ENCODE measurements at regions not wholly inside any gene's neighbourhood (a gene's known extent, or its start where the extent isn't known, plus 50 kb on each side); places are given as distances from the start of the nearest gene placed in this dataset.
A peak's percentile ranks its signal among the peaks of the same experiment; 100 is the strongest.

GRCh38 chr10:46234026-46234425 lies 52.8 kb upstream of the ANTXRL start:
- Histone ChIP-seq H3K36me3 (ENCODE audit: control insufficient read depth in 2 of 4, insufficient read depth in 4 of 4, low read length in 3 of 4) (no peaks in the 10 kb centered on the region), H3K79me1 (ENCODE audit: low read depth, low read length) (no peaks in the 10 kb centered on the region), H3K9me3 (ENCODE audit: insufficient read depth in 2 of 2, low read depth in 1 of 2, low read length in 1 of 2) (no peaks in the 10 kb centered on the region), H2AFZ (ENCODE audit: low read length) (no peak overlapping the region), H3K14ac (ENCODE audit: insufficient read length) (no peak overlapping the region), H4K20me1 (replicated peaks in 1 of 2; ENCODE audit: control insufficient read depth in 1 of 2, insufficient read depth in 2 of 2, low read length in 2 of 2) (no peaks in the 10 kb centered on the region), H3K27ac (ENCODE audit: low read depth, low read length) (no peak overlapping the region), H2BK120ac (replicated peaks; ENCODE audit: low read depth, low read length) (no peak overlapping the region), H3K23ac (ENCODE audit: insufficient read length) (no peak overlapping the region), H2BK5ac (ENCODE audit: low read depth, low read length) (0 out of 2 replicates have a peak overlapping the region, but pooled peaks have one; percentile 22), H4K91ac (replicated peaks; ENCODE audit: insufficient read length, low read length) (no peak overlapping the region), H3K4me1 (replicated peaks in 1 of 4; ENCODE audit: control insufficient read depth in 3 of 4, insufficient read depth in 4 of 4, low read length in 3 of 4) (no peaks in the 10 kb centered on the region), H3K27me3 (replicated peaks in 1 of 4; ENCODE audit: control insufficient read depth in 3 of 4, extremely low read depth in 1 of 4, insufficient read depth in 3 of 4, low read length in 3 of 4) (no peaks in the 10 kb centered on the region; a peak in 1 of 7 replicates), H3K4ac (replicated peaks; ENCODE audit: insufficient read length, low read depth, low read length) (no peak overlapping the region), H3K4me3 (ENCODE audit: extremely low read depth in 1 of 4, insufficient read depth in 2 of 4, low read depth in 3 of 4, low read length in 4 of 4) (no peak overlapping the region), H3K79me2 (ENCODE audit: control insufficient read depth in 1 of 2, insufficient read depth in 2 of 2, low read length in 2 of 2) (no peaks in the 10 kb centered on the region), H2BK12ac (ENCODE audit: low read depth, low read length) (no peak overlapping the region), H3K18ac (ENCODE audit: extremely low read depth, low read length) (no peak overlapping the region), H2BK20ac (ENCODE audit: low read length) (no peak overlapping the region), H3K56ac (replicated peaks; ENCODE audit: insufficient read length, low read depth, low read length) (no peak overlapping the region), H4K8ac (ENCODE audit: extremely low read depth, insufficient read depth, low read length) (no peak overlapping the region), H3K9ac (replicated peaks in 1 of 4; ENCODE audit: extremely low read depth in 1 of 4, low read depth in 3 of 4, low read length in 3 of 4) (no peak overlapping the region), H2BK15ac (ENCODE audit: low read length) (no peak overlapping the region), H3K23me2 (ENCODE audit: low read depth, low read length) (no peaks in the 10 kb centered on the region), H2AK5ac (ENCODE audit: low read depth, low read length) (no peak overlapping the region), H3K4me2 (ENCODE audit: insufficient read depth in 1 of 2, low read depth in 2 of 2, low read length in 2 of 2) (no peak overlapping the region), H4K5ac (ENCODE audit: insufficient read length, low read depth, low read length) (no peak overlapping the region)
- TF ChIP-seq CBX5 (IDR thresholded peaks at IDR 0.05; ENCODE audit: low read depth, low read length) (no peak), CHD1 (IDR thresholded peaks at IDR 0.05; ENCODE audit: low read depth, low read length) (no peak)
- ChIA-PET POLR2A (ENCODE audit: partially characterized antibody) (no interaction called here), CTCF (ENCODE audit: partially characterized antibody) (interaction anchor here (0.9 to 10.3 kb wide), 3 partner anchors 7 to 36 kb away, joined by 3 to 93 read pairs (median 3); no protein-coding TSS in a partner anchor)
- WGBS, 2 experiments (ENCODE audit: extremely low coverage in 1 of 2, insufficient coverage in 1 of 2, insufficient read length in 1 of 2, insufficient replicate concordance in 2 of 2, low coverage in 1 of 2, low lambda C conversion rate in 2 of 2, missing lambda C conversion rate in 1 of 2): 87% methylated on average over 3 of the region's 3 CpGs; no CpG with 5 or more reads in 1 of the 2 experiments
- no peak for FAIRE-seq
- DNase-seq (ENCODE audit: low read depth in 1 of 2, low spot score in 2 of 2): no peak
